Left kidney (tissue), 1 donor: ENCODE measurements at regions not wholly inside any gene's neighbourhood (a gene's known extent, or its start where the extent isn't known, plus 50 kb on each side); places are given as distances from the start of the nearest gene placed in this dataset.
"Not testable (repeated sequence)": the region's sequence is repeated elsewhere in the genome, so short reads cannot be mapped to it uniquely, and the experiment has no call there.

Source experiments
- DNase-seq: peaks from one replicate; pipeline ENCODE4 v3.0.0-alpha.2; 2013

DNA sequence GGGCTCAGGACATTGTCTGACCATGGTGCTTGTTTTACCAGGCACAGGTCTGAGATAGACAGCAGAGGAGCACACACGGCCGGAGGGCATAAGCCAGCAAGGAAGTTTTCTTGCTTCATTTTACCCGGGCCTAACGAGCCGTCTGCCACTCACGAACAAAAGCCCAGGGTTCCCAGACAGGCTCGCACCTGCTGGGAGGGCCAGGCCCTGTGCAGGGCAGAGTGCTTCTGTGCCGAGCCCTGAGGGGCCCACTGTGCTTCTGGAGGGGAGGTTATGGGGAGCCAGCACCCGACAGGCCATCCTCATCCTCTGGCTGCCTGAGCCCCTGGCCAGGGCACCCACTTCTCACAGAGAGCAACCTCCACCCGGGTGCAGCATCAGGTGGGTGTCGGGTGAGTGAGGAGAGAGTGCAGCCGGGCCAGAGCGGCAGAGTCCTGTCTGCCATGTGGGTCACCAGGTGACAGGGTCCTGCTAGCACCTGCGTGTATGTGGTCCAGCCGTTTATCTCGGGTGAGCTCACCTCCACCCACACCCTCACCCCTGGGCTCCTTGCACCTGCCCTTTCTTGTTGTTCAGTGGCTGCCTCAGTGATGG is 297.9 kb downstream of the NDUFA10 start:
- DNase-seq, result no peak

DNA sequence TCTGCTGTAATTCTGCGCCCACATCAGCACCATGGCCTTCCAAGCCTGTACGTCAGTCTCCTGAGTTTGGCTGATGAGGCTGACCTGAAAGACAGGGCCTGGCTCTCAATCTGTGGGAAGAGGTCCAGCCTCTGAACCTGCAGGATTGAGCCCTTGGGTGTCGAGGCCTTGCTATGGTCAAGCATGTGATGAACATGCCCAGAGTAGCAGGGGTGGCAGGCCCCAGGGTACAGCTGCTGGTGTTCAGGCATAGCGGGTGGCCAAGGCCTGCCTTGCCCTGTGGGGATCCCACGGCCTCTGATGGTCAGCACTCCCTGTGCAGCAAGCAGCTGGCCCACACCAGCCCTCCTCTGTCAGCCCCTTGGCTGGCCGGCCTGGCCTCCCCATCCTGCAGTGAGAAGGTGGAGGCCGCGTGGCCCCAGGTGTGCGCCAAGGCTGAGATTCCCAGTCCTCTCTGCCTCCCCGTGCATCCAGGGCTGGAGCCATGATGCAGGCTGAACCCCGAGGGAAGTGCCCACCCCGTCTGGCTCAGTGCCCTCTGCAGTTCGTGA is 298.4 kb downstream of the NDUFA10 start:
- no peak for DNase-seq

DNA sequence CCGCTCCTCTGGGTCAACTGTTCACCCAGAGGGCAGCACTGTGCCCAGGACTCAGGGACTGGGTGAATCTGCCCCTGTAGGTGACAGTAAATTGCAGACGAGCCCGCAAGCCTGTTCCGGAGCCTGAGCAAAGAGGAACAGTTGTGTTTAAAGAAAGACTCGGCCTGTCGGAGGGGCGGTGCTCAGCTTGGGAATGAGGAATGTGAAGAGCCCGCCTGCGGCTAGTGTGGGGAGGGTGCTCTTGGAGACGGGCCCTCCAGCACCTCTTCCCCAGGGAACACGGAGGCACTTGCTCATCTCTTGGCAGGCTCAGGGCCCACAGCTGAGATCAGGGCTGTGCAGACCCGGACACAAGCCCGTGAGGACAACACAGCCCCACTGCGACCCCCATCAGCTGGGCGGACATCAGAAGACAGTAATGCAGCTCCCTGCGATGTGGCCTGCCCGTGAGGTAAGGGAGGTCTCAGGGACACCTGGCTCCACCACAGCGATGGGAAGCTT is 299.0 kb downstream of the NDUFA10 start:
- no peak for DNase-seq

DNA sequence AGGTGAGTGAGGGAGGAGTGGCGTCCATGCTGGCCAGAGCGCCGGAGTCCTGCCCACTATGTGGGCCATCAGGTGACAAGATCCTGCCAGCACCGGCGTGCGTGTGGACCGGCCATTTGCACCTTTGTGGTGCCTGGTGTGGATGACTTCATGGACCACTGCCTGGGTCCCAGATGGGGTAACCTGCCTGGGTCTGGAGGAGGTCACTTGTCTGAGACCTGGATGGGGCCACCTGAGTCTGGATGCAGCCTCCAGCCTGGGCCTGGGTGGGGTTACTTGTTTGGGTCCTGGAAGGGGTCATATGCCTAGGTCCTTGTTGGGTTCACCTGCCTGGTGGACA is 299.6 kb downstream of the NDUFA10 start:
- DNase-seq, result no peak

DNA sequence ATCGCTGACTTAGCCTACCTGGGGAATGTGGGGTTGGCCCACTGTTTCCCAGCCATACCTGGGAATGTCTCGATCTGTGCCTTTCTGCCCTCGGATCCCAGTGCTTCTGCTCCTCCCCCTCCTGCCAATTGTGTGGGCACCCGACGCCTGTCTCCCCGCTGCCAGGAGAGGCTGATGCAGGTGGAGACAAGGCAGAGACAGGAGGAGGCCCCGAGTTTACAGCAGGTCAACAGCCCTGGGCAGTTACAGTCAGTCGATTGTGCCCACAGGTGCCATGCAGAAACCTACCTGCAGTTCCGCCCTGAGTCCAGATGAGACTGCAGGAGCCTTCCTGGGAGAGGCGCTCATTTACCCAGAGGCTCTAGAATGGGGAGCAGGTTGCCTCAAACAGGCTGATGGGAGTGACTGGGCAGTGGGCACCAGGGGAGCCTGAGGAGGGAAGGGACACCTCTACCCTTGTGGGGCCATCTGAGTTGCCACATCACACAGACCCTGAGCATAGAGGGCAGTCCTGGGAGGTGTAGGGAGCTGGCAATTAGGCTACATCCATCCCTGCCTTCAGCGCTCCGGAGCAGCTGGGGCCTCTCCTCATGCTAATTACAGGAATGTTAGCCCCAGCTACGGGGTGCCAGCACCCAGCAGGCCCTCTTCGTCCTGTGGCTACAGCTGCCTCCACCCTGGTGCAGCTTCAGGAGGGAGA is 300.1 kb downstream of the NDUFA10 start:
- no peak for DNase-seq

DNA sequence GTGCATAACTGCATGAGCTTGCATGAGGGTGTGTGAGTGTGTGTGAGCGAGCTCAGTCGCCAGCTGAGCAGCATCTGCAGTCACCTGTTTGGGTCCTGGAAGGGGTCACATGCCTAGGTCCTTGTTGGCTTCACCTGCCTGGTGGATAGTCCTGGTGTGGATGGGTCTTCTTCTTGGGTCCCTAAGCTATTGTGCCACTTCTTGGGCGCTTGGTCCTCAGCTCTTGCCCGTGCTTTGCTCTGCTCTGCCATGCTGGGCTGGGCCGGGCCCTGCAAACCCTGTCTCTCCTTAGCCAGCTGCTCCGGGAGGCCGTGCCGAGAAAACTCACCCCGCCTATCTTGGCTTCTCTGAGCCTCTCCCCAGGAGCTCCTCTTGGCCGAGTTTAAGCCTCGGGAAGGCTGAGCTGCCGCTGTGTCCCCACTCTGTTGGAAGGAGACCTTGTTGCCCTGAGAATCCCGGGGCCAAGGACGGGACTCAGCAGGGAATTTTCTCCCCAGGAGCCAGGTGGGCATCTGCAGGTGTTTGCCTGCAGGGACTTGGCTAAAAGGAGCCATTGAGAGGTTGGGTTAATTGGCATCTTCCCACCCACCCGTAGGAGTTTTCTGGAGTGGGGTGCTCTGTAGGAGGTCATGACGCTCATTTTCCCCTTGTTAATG is 300.8 kb downstream of the NDUFA10 start:
- DNase-seq, result no peak

DNA sequence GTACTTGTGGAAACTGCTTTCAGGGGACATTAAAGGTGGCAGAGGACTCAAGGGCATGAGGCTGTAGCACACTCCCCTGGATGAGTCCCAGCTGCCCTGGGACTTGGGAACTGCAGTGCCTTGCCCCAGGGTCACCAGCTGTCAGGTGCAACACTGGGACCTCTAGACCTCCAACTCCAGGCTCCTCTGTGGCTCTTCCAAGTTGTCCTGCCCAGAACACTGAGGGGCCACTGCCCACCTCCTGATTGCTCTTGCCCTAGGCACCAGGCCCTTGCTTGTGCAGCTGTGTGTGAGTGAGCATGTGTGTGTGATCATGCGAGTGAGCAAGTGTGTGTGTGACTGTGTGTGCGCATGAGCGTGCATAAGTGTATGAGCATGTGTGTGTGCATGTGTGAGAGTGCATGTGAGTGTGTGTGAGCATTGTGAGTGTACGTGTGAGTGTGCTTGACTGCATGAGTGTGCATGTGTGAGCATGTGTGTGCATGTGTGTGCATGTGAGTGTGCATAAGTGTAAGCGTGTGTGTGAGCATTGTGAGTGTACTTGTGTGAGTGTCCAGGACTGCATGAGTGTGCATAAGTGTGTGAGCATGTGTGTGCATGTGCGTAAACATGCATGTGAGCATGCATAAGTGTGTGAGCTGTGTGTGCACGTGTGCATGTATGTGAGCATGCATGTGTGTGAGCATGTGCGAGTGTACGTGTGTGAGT is 301.5 kb downstream of the NDUFA10 start:
- no peak for DNase-seq

DNA sequence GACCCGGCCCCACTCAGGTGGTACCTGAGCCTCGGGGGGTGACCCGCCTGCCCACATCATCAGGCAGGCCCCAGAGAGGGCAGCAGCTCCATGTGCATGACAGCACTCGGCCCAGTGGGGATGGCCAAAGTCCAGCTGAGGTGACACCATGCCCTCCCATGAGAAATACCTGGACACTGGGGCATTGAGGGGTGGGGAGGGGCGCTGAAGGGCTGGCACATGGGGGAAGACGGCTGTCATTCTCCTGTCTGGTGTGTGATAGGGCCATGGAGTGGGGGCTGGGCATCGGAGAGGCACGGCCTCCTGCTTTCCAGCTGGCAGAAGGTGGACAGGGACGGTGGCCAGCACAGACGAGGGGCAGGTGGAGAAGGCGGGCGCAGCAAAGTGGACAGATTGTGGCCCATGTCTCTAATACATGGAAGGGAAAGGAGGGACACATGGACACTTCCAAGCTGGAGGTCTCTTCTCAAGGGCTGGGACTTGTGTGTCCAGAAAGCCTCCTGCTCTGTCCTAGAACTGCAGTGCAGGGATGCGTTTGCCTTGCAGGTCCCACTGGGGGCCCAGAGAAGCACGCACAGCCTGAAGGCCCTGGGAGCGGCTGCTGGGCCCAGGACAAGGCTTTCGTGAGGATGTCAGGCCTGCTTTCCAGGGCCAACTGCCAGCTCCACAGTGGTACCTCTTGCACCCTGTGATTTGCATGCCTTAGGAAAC is 302.2 kb downstream of the NDUFA10 start:
- DNase-seq, result no peak

DNA sequence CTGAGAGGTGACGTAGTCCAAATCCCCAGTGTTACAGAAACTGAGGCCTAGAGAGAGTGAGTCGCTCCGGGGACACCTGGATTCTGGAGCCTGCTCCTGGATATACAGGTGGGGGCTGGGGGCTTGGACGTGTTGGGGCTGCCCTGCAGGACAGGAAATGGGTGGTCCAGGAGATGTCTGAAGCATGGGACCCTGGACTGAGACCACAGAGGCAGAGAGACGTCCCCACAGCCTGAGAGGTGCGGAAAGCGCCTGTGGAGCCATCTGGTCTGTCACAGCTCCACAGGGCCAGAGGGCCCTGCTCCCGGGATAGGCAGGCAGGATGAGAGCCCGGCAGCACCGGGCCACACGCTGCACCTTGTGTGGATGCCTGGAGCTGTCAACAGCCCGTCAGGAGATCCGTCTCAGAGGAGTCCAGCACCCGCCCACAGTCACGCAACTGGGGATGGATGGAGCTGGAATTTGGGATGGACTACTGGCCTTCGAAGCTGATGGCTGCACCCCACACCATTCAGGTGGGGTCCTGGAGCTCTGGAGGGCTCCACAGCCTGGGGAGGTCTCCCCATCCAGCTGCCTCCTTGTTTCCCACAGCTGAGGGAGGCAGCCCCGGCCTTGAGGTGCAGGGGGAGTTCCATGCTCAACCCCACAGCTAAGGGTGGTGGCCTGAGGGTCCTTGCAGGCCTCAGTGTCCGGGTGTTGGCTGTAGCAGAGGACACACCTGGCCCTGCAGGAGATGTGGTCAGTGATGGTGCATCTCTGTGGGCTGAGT is 303.0 kb downstream of the NDUFA10 start:
- no peak for DNase-seq

DNA sequence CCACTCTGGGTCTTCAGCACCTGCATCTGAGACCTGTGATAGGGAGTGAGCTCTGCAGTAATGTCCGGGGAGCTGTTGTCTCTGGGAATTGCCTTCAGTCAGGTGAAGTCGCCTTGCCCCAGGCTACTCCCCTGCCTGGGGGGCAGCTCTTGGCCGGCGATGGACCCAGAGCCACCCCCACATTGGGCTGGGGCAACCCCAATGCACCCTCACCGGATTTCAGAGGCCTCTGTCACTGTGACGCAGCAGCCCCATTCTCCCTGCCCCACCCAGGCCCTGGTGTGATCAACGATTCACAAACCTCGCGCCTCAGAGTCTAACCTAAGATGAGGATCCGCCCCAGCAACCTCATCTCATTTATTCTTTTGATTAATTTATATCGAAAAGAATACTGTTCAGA is 303.6 kb downstream of the NDUFA10 start:
- DNase-seq, result no peak

DNA sequence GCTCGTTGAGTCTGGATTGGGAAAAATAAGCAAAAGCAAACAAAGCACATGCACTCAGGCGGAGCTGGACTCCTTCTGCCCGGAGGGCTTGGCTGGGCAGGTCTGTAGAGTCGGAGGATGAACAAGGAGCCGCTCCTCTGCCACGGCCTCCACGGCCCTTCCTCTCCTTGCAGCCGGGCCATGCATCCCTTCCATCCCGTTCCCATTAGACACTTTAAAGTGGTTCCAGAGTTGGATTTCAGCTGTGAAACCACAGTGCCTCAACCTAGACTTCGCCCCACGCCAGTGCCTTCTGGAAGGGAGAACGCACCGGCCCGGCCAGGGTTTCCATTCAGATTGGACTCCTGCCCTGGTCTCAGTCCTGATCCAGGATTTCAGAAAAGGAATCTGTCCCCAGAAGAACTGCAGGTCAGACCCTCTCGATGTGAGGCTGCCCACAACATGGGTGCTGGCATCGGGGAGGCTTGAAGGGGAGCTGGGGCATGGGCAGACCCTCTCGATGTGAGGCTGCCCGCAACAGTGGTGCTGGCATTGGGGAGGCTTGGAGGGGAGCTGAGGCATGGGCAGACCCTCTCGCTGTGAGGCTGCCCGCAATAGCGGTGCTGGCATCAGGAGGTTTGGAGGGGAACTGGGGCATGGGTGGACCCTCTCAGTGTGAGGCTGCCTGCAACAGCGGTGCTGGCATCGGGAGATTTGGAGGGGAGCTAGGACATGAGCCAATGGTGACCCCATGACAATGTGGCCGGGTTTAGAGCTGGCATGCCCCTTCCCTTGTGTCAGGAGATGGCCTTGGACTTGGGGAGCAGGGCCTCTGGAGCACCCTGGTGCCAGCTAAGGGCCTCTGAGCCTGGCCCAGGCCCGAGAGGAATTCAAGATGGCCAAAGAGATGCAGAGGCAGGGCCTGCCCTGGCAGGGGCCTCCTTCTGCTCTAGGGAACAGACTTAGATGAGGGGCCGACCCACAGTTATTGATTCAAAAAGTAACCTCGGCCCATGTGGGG is 304.5 kb downstream of the NDUFA10 start:
- no peak for DNase-seq

DNA sequence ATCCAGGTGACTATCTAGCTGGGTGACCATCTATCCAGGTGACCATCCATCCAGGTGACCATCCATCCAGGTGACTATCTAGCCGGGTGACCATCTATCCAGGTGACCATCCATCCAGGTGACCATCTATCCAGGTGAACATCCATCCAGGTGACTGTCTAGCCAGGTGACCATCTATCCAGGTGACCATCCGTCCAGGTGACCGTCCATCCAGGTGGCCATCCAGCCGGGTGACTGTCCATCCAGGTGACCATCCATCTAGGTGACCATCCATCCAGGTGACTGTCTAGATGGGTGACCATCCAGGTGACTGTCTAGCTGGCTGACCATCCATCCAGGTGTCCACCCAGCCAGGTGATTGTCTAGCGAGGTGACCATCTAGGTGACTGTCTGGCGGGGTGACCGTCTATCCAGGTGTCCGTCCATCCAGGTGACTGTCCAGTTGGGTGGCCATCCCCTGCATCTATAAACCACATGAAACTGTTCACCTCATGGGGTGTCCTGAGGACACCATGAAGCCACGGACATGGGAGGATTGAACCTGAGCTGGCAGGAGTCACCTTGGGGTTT is 305.3 kb downstream of the NDUFA10 start:
- DNase-seq, result no peak

DNA sequence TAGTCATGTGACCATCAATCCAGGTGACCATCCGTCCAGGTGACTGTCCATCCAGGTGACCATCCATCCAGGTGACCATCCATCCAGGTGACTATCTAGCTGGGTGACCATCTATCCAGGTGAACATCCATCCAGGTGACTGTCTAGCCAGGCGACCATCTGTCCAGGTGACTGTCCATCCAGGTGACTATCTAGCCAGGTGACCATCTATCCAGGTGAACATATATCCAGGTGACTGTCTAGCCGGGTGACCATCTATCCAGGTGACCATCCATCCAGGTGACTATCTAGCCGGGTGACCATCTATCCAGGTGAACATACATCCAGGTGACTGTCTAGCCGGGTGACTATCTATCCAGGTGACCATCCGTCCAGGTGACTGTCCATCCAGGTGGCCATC is 306.2 kb downstream of the NDUFA10 start:
- DNase-seq, result not testable (repeated sequence)

DNA sequence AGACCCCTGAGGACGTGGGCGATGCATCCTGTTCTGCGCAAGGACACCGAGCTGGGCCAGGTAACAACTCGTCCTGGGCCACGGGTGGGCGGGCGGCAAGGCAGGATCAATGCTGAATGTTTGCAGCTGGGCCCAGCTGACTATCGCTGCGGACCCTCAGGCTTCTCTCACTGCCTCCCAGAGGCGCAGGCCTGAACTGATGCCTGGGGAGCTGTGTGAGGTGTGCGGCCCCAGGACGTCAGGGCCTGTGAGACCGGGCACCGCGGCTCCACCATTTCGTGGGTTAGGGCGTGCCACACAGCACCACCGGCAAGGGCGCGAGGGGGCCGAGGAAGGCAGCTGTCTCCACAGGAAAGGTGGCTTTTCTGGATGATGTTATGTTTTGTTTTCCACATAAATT is 307.4 kb downstream of the NDUFA10 start:
- DNase-seq, result no peak

DNA sequence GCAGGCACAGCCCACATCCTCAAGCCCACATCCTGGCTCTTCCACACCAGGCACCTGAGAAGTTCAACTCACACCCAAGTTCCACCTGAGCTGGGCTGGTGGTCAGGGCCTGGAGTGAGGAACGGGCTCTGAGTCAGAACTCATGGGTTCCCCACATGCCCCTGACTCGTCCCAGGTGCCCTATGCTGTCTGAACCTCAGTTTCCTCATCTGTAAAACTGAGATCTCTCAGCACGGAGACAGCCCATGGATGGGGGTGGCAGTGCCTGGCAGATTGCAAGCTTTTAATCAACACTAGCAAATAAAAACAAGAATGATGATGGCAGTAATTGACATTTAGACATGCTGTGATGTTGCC is 307.8 kb downstream of the NDUFA10 start:
- no peak for DNase-seq

DNA sequence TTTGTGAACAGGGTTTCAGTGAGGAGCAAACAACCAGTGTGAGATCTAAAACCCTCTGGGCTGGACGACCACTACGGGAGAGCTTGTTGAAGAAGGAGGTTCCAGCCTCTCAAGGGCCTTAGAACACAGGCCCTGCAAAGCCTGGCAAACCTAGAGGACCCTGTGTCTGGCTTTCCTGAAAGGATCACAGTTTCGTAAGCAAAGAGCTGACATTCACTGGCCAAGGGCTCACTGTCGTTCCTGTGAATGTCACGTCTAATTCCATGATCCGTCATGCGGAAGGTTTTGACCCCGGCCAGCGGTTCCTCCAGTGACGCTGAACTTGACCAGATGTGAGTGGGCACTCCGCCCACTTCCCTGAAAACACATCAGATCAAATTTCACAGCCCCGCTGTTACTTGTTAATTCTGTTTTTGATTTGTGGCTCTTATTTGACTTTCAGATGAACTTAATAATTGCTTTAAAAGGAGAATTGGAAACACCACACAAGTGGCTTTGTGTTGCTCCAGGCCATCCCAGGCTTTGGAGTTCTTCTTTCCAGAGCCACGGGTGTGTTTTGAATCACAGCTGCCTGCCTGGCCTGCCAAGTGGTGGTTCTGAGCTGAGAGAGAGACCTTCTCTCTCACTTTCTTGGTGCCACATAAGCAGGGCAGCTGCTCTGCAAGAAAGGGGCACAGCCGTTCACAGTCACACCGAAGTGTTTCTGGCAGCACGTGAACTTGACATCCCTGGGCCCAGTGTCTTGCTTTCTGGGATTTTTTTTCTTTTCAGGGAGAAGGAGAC is 308.4 kb downstream of the NDUFA10 start:
- no peak for DNase-seq

DNA sequence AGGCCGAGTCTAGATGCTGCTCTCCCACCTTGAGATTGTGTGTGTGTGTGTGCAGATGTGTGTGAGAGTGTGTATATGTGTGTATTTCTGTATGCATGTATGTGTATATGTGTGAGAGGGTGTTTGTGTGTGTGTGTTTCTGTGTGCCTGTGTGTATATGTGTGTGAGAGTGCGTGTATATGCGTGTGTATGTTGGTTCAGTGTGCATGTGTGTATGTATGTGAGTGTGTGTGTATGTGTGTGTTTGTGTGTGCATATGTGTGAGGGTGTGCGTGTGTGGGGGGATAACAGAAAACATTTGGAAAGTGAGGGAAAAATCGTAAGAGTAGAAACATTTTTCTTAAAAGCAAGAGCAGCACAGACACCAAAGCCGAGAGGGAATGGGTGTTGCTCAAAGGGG is 309.1 kb downstream of the NDUFA10 start:
- no peak for DNase-seq

DNA sequence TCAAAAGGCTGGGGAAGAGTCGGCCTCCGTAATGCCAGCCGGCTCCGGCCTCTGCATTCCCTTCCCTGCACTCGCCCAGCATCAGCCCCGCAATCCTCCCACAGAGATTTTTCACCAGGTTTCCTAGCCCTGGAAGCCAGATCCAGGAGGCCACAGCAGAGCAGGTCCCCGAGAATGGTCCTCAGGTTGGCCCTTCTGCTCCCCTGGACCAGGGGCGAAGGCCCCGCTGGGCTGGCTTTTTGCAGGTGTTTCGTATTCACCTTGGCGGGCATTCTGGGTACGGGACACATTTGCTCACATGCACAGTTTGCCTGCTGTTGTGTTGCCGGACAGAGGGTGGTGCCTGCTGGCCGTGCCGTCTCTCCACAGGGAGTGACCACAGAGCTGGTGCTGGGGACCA is 309.5 kb downstream of the NDUFA10 start:
- no peak for DNase-seq

DNA sequence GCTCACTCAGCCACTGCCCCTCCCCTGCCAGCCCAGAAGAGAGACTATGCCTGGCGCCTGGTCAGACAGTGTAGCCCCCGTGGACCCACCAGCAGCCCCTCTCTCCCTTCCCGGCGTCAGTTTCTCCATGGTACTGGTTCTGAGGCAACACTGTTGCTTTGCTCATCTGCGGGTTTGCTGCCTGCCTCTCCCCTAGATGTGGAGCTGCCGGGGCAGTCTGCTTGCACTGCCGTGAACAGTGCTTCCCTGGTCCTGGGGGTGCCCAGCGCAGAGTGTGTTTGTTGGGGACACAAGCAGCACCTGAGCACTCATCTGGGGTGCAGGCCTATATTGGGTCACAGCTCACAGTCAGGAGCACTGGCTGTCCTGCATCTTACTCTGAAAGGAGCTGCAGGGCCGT is 309.9 kb downstream of the NDUFA10 start:
- no peak for DNase-seq
